Sigmoid colon (tissue), 6 donors: ENCODE measurements at regions not wholly inside any gene's neighbourhood (a gene's known extent, or its start where the extent isn't known, plus 50 kb on each side); places are given as distances from the start of the nearest gene placed in this dataset.

Experiments
- DNase-seq: peaks from one replicate; pipeline ENCODE4 v3.0.0-alpha.2; 2019
- H3K27ac ChIP-seq, 4 donors: fragments of 200-600 bp; sonication (generic); one replicate each; pipeline ENCODE4 v1.5.1; 2016 to 2019; ENCODE audit warnings: mild to moderate bottlenecking in 1 of 4
- H3K27me3 ChIP-seq, 3 donors: fragments of 200-600 bp; sonication (generic); one replicate each; pipeline ENCODE4 v1.5.1; 2019; ENCODE audit warnings: mild to moderate bottlenecking in 1 of 3
- H3K36me3 ChIP-seq, 4 donors: fragments of 200-600 bp; sonication (generic); one replicate each; pipeline ENCODE4 v1.5.1; 2016 to 2019
- H3K4me1 ChIP-seq, 4 donors: fragments of 200-600 bp; sonication (generic); one replicate each; pipeline ENCODE4 v1.5.1; 2017 to 2019
- H3K4me3 ChIP-seq, 4 donors: fragments of 200-600 bp; sonication (generic); one replicate each; pipeline ENCODE4 v1.5.1; 2017 to 2019; ENCODE audit warnings: mild to moderate bottlenecking in 2 of 4, moderate library complexity in 1 of 4
- H3K9me3 ChIP-seq, 4 donors: fragments of 200-600 bp in 3 of 4; sonication (generic) in 3 of 4; one replicate each; pipeline versions ENCODE4 v1.5.1 to v1.6.1; 2013 to 2019
- CTCF ChIP-seq, 4 experiments: fragments of 450-650 bp in 3 of 4; fragments of 200-600 bp in 1 of 4; IDR thresholded peaks; one replicate each; pipeline ENCODE4 v1.5.1; 2016 to 2019; ENCODE audit warnings: antibody characterized with exemption in 4 of 4, mild to moderate bottlenecking in 3 of 4, moderate library complexity in 2 of 4
- EP300 ChIP-seq, 4 donors: sonication (generic); formaldehyde crosslinking; IDR thresholded peaks; one replicate each; pipeline ENCODE4 v1.6.1; 2017; ENCODE audit warnings: antibody characterized with exemption in 4 of 4
- POLR2A ChIP-seq, 2 donors: fragments of 450-650 bp; IDR thresholded peaks; one replicate each; pipeline ENCODE4 v1.6.1; 2016; ENCODE audit warnings: antibody characterized with exemption in 2 of 2, mild to moderate bottlenecking in 2 of 2, moderate library complexity in 2 of 2
- POLR2AphosphoS5 ChIP-seq, 4 donors: sonication (generic); formaldehyde crosslinking; IDR thresholded peaks; one replicate each; pipeline ENCODE4 v1.6.1; 2017; ENCODE audit warnings: antibody characterized with exemption in 4 of 4
- WGBS, 2 donors: extraction: QIAGEN DNeasy Blood & Tissue Kit; methylation state at CpG; one replicate each; pipeline ENCODE4 v1.1.7; 2013; 5-methylcytosine and 5-hydroxymethylcytosine counted together
- intact Hi-C: fragments of 100-400 bp; cut with DNase I; formaldehyde crosslinking; loops from one replicate; pipeline ENCODE4 v1.15.1; 2023
- donor health status: healthy with polysubstance abuse.
- donor health status: healthy.

- TF ChIP-seq POLR2AphosphoS5 (IDR thresholded peaks at IDR 0.05) (no peak), EP300 (IDR thresholded peaks at IDR 0.05) (no peak), POLR2A (IDR thresholded peaks at IDR 0.05) (no peak), CTCF (IDR thresholded peaks at IDR 0.05) (no peak)
Observed at GRCh38 chr4:34619531-34620162, 1624.7 kb downstream of the ARAP2 start.

GRCh38 chr4:34628471-34628870 is 1615.8 kb downstream of the ARAP2 start:
- H3K4me1 ChIP-seq, result no peaks in the 10 kb centered on the region
- intact Hi-C loops, result no loop called here
- WGBS, 2 donors, result 62 to 76% methylated on average over 2 of the region's 2 CpGs

More at GRCh38 chr4:34619531-34620162, 1624.7 kb downstream of the ARAP2 start:
- Histone ChIP-seq H3K4me1 (no peaks in the 10 kb centered on the region), H3K36me3 (no peaks in the 10 kb centered on the region), H3K4me3 (no peak overlapping the region), H3K9me3 (no peaks in the 10 kb centered on the region), H3K27me3 (no peaks in the 10 kb centered on the region), H3K27ac (no peak overlapping the region)
- 85 to 86% methylated on average over 6 of the region's 6 CpGs for WGBS, 2 donors
- DNase-seq, result no peak
- intact Hi-C loops, result no loop called here

GRCh38 chr4:34629451-34629850 is 1614.9 kb downstream of the ARAP2 start:
- H3K27ac ChIP-seq, result no peak overlapping the region
- WGBS, 2 donors, result 80 to 81% methylated on average over 2 of the region's 2 CpGs
- H3K4me3 ChIP-seq, result no peak overlapping the region
- peaks cover 0 to 3% (median 0%) of the 10 kb centered on the region in 4 donors for H3K9me3 ChIP-seq
- H3K36me3 ChIP-seq, result no peaks in the 10 kb centered on the region
- no peak for DNase-seq
- H3K27me3 ChIP-seq, result no peaks in the 10 kb centered on the region
- TF ChIP-seq POLR2AphosphoS5 (IDR thresholded peaks at IDR 0.05), result no peak
- no peak for TF ChIP-seq POLR2A (IDR thresholded peaks at IDR 0.05)
- TF ChIP-seq CTCF (IDR thresholded peaks at IDR 0.05), result no peak
- no peak for TF ChIP-seq EP300 (IDR thresholded peaks at IDR 0.05)
- intact Hi-C loops, result no loop called here
- no peaks in the 10 kb centered on the region for H3K4me1 ChIP-seq

More at GRCh38 chr4:34628471-34628870, 1615.8 kb downstream of the ARAP2 start:
- H3K36me3 ChIP-seq, result no peaks in the 10 kb centered on the region
- H3K9me3 ChIP-seq, result peaks cover 0 to 3% (median 0%) of the 10 kb centered on the region in 4 donors
- no peaks in the 10 kb centered on the region for H3K27me3 ChIP-seq
- no peak for DNase-seq
- H3K27ac ChIP-seq, result no peak overlapping the region
- no peak overlapping the region for H3K4me3 ChIP-seq
- TF ChIP-seq POLR2AphosphoS5 (IDR thresholded peaks at IDR 0.05) (no peak), POLR2A (IDR thresholded peaks at IDR 0.05) (no peak), EP300 (IDR thresholded peaks at IDR 0.05) (no peak)

- no peak overlapping the region for H3K4me3 ChIP-seq
Observed at GRCh38 chr4:34633241-34633640, 1611.1 kb downstream of the ARAP2 start.

GRCh38 chr4:34636623-34637022 is 1607.7 kb downstream of the ARAP2 start:
- Histone ChIP-seq H3K4me1 (no peaks in the 10 kb centered on the region), H3K4me3 (no peak overlapping the region), H3K9me3 (peaks cover 0 to 5% (median 2%) of the 10 kb centered on the region in 4 donors), H3K27me3 (no peaks in the 10 kb centered on the region), H3K36me3 (no peaks in the 10 kb centered on the region), H3K27ac (no peak overlapping the region)
- DNase-seq, result no peak
- TF ChIP-seq CTCF (IDR thresholded peaks at IDR 0.05), result no peak
- no peak for TF ChIP-seq EP300 (IDR thresholded peaks at IDR 0.05)
- TF ChIP-seq POLR2A (IDR thresholded peaks at IDR 0.05), result no peak
- TF ChIP-seq POLR2AphosphoS5 (IDR thresholded peaks at IDR 0.05), result no peak
- 90 to 91% methylated on average over 2 of the region's 2 CpGs for WGBS, 2 donors
- intact Hi-C loops, result no loop called here

More at GRCh38 chr4:34633241-34633640, 1611.1 kb downstream of the ARAP2 start:
- H3K27me3 ChIP-seq, result no peaks in the 10 kb centered on the region
- TF ChIP-seq EP300 (IDR thresholded peaks at IDR 0.05) (no peak), CTCF (IDR thresholded peaks at IDR 0.05) (no peak), POLR2AphosphoS5 (IDR thresholded peaks at IDR 0.05) (no peak), POLR2A (IDR thresholded peaks at IDR 0.05) (no peak)
- peaks cover 0 to 3% (median 0%) of the 10 kb centered on the region in 4 donors for H3K9me3 ChIP-seq
- H3K4me1 ChIP-seq, result no peaks in the 10 kb centered on the region
- DNase-seq, result no peak
- no peak overlapping the region for H3K27ac ChIP-seq
- intact Hi-C loops, result no loop called here
- 74 to 78% methylated on average over 2 of the region's 2 CpGs for WGBS, 2 donors
- H3K36me3 ChIP-seq, result no peaks in the 10 kb centered on the region
